ENCODE measurements at regions not wholly inside any gene's neighbourhood (a gene's known extent, or its start where the extent isn't known, plus 50 kb on each side); places are given as distances from the start of the nearest gene placed in this dataset.

- TF ChIP-seq RCOR1 (conservative IDR thresholded peaks at IDR 0.05; ENCODE audit: low read depth, low read length) (no peak), POLR2A (IDR thresholded peaks at IDR 0.05; ENCODE audit: low read depth, low read length) (no peak), TAF1 (IDR thresholded peaks at IDR 0.05; ENCODE audit: borderline replicate concordance, low read depth, low read length) (no peak), NFYB (IDR thresholded peaks at IDR 0.05; ENCODE audit: insufficient read depth, low read depth, low read length) (no peak), PKNOX1 (IDR thresholded peaks at IDR 0.05) (no peak), FOXM1 (IDR thresholded peaks at IDR 0.05; ENCODE audit: low read depth, low read length) (no peak), POLR2AphosphoS5 (IDR thresholded peaks at IDR 0.05; ENCODE audit: low read length) (no peak), SP1 (IDR thresholded peaks at IDR 0.05; ENCODE audit: low read depth, low read length) (no peak), FOS (IDR thresholded peaks at IDR 0.05; ENCODE audit: borderline replicate concordance, extremely low read depth, insufficient read length) (no peak), MYC (IDR thresholded peaks at IDR 0.05; ENCODE audit: insufficient read depth, insufficient read length, insufficient replicate concordance, low read length, severe bottlenecking) (no peak), EP300 (IDR thresholded peaks at IDR 0.05; ENCODE audit: borderline replicate concordance in 1 of 2, control insufficient read depth in 1 of 2, low read depth in 2 of 2, low read length in 2 of 2) (no peak), EZH2 (IDR thresholded peaks at IDR 0.05; ENCODE audit: borderline replicate concordance, control insufficient read depth, low read depth, low read length) (no peak)
- TF ChIP-seq, protein P1, sequence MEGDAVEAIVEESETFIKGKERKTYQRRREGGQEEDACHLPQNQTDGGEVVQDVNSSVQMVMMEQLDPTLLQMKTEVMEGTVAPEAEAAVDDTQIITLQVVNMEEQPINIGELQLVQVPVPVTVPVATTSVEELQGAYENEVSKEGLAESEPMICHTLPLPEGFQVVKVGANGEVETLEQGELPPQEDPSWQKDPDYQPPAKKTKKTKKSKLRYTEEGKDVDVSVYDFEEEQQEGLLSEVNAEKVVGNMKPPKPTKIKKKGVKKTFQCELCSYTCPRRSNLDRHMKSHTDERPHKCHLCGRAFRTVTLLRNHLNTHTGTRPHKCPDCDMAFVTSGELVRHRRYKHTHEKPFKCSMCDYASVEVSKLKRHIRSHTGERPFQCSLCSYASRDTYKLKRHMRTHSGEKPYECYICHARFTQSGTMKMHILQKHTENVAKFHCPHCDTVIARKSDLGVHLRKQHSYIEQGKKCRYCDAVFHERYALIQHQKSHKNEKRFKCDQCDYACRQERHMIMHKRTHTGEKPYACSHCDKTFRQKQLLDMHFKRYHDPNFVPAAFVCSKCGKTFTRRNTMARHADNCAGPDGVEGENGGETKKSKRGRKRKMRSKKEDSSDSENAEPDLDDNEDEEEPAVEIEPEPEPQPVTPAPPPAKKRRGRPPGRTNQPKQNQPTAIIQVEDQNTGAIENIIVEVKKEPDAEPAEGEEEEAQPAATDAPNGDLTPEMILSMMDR (IDR thresholded peaks at IDR 0.05 in 2 of 3, conservative IDR thresholded peaks at IDR 0.05 in 1 of 3; ENCODE audit: control insufficient read depth in 2 of 3, extremely low read depth in 1 of 3, insufficient read depth in 1 of 3, low read depth in 3 of 3, low read length in 3 of 3) = no peak
- TF ChIP-seq, protein P2, sequence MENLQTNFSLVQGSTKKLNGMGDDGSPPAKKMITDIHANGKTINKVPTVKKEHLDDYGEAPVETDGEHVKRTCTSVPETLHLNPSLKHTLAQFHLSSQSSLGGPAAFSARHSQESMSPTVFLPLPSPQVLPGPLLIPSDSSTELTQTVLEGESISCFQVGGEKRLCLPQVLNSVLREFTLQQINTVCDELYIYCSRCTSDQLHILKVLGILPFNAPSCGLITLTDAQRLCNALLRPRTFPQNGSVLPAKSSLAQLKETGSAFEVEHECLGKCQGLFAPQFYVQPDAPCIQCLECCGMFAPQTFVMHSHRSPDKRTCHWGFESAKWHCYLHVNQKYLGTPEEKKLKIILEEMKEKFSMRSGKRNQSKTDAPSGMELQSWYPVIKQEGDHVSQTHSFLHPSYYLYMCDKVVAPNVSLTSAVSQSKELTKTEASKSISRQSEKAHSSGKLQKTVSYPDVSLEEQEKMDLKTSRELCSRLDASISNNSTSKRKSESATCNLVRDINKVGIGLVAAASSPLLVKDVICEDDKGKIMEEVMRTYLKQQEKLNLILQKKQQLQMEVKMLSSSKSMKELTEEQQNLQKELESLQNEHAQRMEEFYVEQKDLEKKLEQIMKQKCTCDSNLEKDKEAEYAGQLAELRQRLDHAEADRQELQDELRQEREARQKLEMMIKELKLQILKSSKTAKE (IDR thresholded peaks at IDR 0.05; ENCODE audit: low read depth, poor library complexity, severe bottlenecking) = no peak
Observed at GRCh38 chr11:79786961-79787360, 346.1 kb upstream of the TENM4 start.
